ENCODE measurements at regions not wholly inside any gene's neighbourhood (a gene's known extent, or its start where the extent isn't known, plus 50 kb on each side); places are given as distances from the start of the nearest gene placed in this dataset.
"Not testable (repeated sequence)": the region's sequence is repeated elsewhere in the genome, so short reads cannot be mapped to it uniquely, and the experiment has no call there.

- H3K9me3 ChIP-seq = no peaks in the 10 kb centered on the region
- ATAC-seq (no peak), DNase-seq (no peak)
- no peak overlapping the region for H3K4me3 ChIP-seq
- no peak for TF ChIP-seq POLR2A (IDR thresholded peaks at IDR 0.05)
- no peak for TF ChIP-seq CTCF (IDR thresholded peaks at IDR 0.05)
- no peaks in the 10 kb centered on the region for H3K27me3 ChIP-seq
- H3K36me3 ChIP-seq = no peaks in the 10 kb centered on the region
- no peak overlapping the region for H3K27ac ChIP-seq
- no peaks in the 10 kb centered on the region for H3K4me1 ChIP-seq
- intact Hi-C loops (cut with DNase I) = no loop called here
These were observed 470.4 kb downstream of the TRHDE start for GRCh38 chr12:72742568-72742967.

GRCh38 chr12:72746048-72746447 lies 473.9 kb downstream of the TRHDE start:
- Histone ChIP-seq H3K36me3 (no peaks in the 10 kb centered on the region), H3K4me1 (no peaks in the 10 kb centered on the region), H3K4me3 (no peak overlapping the region), H3K27me3 (no peaks in the 10 kb centered on the region), H3K9me3 (no peaks in the 10 kb centered on the region), H3K27ac (no peak overlapping the region)
- ATAC-seq = no peak
- DNase-seq = no peak
- 52% methylated on average over 2 of the region's 2 CpGs for WGBS (ENCODE audit: insufficient coverage, low coverage, low lambda C conversion rate, missing lambda C conversion rate)
- intact Hi-C loops (cut with DNase I) = no loop called here
- TF ChIP-seq POLR2A (IDR thresholded peaks at IDR 0.05) (no peak), CTCF (IDR thresholded peaks at IDR 0.05) (no peak)

GRCh38 chr12:72747111-72747849 lies 475.1 kb downstream of the TRHDE start:
- WGBS (ENCODE audit: insufficient coverage, low coverage, low lambda C conversion rate, missing lambda C conversion rate) = 43% methylated on average over 4 of the region's 4 CpGs
- Histone ChIP-seq H3K9me3 (no peaks in the 10 kb centered on the region), H3K27me3 (no peaks in the 10 kb centered on the region), H3K4me3 (no peak overlapping the region), H3K36me3 (no peaks in the 10 kb centered on the region), H3K4me1 (no peaks in the 10 kb centered on the region), H3K27ac (peak overlapping the region in 1 of 3 donors; percentile 21)
- DNase-seq (no peak), ATAC-seq (peak; percentile 21 to 62 (median 45))
- TF ChIP-seq CTCF (IDR thresholded peaks at IDR 0.05) (no peak), POLR2A (IDR thresholded peaks at IDR 0.05) (no peak)
- intact Hi-C loops (cut with DNase I) = no loop called here

- no peak for ATAC-seq
- no peak for DNase-seq
- Histone ChIP-seq H3K27ac (no peak overlapping the region), H3K4me1 (no peaks in the 10 kb centered on the region), H3K36me3 (no peaks in the 10 kb centered on the region), H3K27me3 (no peaks in the 10 kb centered on the region), H3K4me3 (no peak overlapping the region), H3K9me3 (no peaks in the 10 kb centered on the region)
- no CpG with 5 or more reads among the region's 1 CpG for WGBS (ENCODE audit: insufficient coverage, low coverage, low lambda C conversion rate, missing lambda C conversion rate)
- intact Hi-C loops (cut with DNase I) = no loop called here
- TF ChIP-seq POLR2A (IDR thresholded peaks at IDR 0.05) (no peak), CTCF (IDR thresholded peaks at IDR 0.05) (no peak)
These were observed 476.8 kb downstream of the TRHDE start for GRCh38 chr12:72748971-72749370.

GRCh38 chr12:72753571-72753970 lies 481.4 kb downstream of the TRHDE start:
- intact Hi-C loops (cut with DNase I) = no loop called here
- 60% methylated on average over 3 of the region's 3 CpGs for WGBS (ENCODE audit: insufficient coverage, low coverage, low lambda C conversion rate, missing lambda C conversion rate)
- Histone ChIP-seq H3K9me3 (no peaks in the 10 kb centered on the region), H3K27me3 (no peaks in the 10 kb centered on the region), H3K4me1 (no peaks in the 10 kb centered on the region), H3K36me3 (no peaks in the 10 kb centered on the region), H3K27ac (no peak overlapping the region), H3K4me3 (no peak overlapping the region)
- DNase-seq = no peak
- TF ChIP-seq POLR2A (IDR thresholded peaks at IDR 0.05) = no peak
- TF ChIP-seq CTCF (IDR thresholded peaks at IDR 0.05) = no peak
- ATAC-seq = no peak

GRCh38 chr12:72754026-72754425 lies 481.9 kb downstream of the TRHDE start:
- H3K4me1 ChIP-seq; ATAC-seq; H3K36me3 ChIP-seq; H3K9me3 ChIP-seq; intact Hi-C loops (cut with DNase I); H3K27me3 ChIP-seq; DNase-seq; H3K27ac ChIP-seq; H3K4me3 ChIP-seq: not testable (repeated sequence)
- 79% methylated on average over 3 of the region's 18 CpGs for WGBS (ENCODE audit: insufficient coverage, low coverage, low lambda C conversion rate, missing lambda C conversion rate)
